Gastrocnemius medialis (tissue), 4 donors: ENCODE measurements at regions not wholly inside any gene's neighbourhood (a gene's known extent, or its start where the extent isn't known, plus 50 kb on each side); places are given as distances from the start of the nearest gene placed in this dataset.

Experiments
- ATAC-seq, 2 donors: fragments of 150-250 bp; one replicate each; pipeline ENCODE4 v1.9.1; 2016
- DNase-seq, 2 donors: peaks; one replicate each; pipeline ENCODE4 v3.0.0-alpha.2; 2019
- H3K27ac ChIP-seq, 4 donors: fragments of 200-600 bp; sonication (generic); 1 replicate in 1 of 4; 2 replicates in 3 of 4; pipeline ENCODE4 v1.5.1; 2016 to 2018; ENCODE audit warnings: mild to moderate bottlenecking in 2 of 4, moderate library complexity in 1 of 4
- H3K27me3 ChIP-seq, 3 donors: fragments of 200-600 bp; sonication (generic) in 2 of 3; 1 replicate in 1 of 3; 2 replicates in 2 of 3; pipeline versions ENCODE4 v1.5.1 to v1.6.0; 2016 to 2019; ENCODE audit warnings: mild to moderate bottlenecking in 1 of 3, moderate library complexity in 1 of 3
- H3K36me3 ChIP-seq, 2 donors: fragments of 200-600 bp; sonication (generic) in 1 of 2; one replicate each; pipeline ENCODE4 v1.5.1; 2017 to 2018
- H3K4me1 ChIP-seq, 2 donors: fragments of 200-600 bp; sonication (generic) in 1 of 2; one replicate each; pipeline ENCODE4 v1.5.1; 2016 to 2017; ENCODE audit warnings: mild to moderate bottlenecking in 2 of 2
- H3K4me3 ChIP-seq, 4 donors: fragments of 200-600 bp; sonication (generic) in 3 of 4; 1 replicate in 1 of 4; 2 replicates in 3 of 4; pipeline ENCODE4 v1.5.1; 2016 to 2019; ENCODE audit warnings: mild to moderate bottlenecking in 2 of 4
- H3K9me3 ChIP-seq, 3 donors: fragments of 200-600 bp; sonication (generic) in 2 of 3; 1 replicate in 1 of 3; 2 replicates in 2 of 3; pipeline ENCODE4 v1.5.1; 2016 to 2019
- CTCF ChIP-seq, 5 experiments: fragments of 450-650 bp in 3 of 5; fragments of 200-600 bp in 2 of 5; sonication (generic) in 2 of 5; IDR thresholded peaks in 4 of 5; conservative IDR thresholded peaks in 1 of 5; 1 replicate in 4 of 5; 2 replicates in 1 of 5; pipeline ENCODE4 v1.5.1; 2016 to 2019; ENCODE audit warnings: antibody characterized with exemption in 5 of 5, mild to moderate bottlenecking in 3 of 5, moderate library complexity in 3 of 5
- POLR2A ChIP-seq, 2 donors: fragments of 450-650 bp; IDR thresholded peaks; one replicate each; pipeline ENCODE4 v1.6.1; 2017; ENCODE audit warnings: antibody characterized with exemption in 2 of 2, mild to moderate bottlenecking in 2 of 2, moderate library complexity in 2 of 2
- in situ Hi-C, 4 donors: fragments of 200-750 bp; cut with MboI; loops; one replicate each; pipeline versions ENCODE4 v1.15.0 to v1.8.0; 2017; ENCODE audit warnings: low sequenced_read_pairs in 4 of 4
- intact Hi-C: fragments of 100-400 bp; cut with DNase I; formaldehyde crosslinking; loops from one replicate; pipeline ENCODE4 v1.15.1; 2023; ENCODE audit warnings: low total_unique reads

- no peaks in the 10 kb centered on the region for H3K9me3 ChIP-seq
- H3K27me3 ChIP-seq, result no peaks in the 10 kb centered on the region
- no peak for TF ChIP-seq CTCF (IDR thresholded peaks at IDR 0.05 in 4 of 5, conservative IDR thresholded peaks at IDR 0.05 in 1 of 5)
- TF ChIP-seq POLR2A (IDR thresholded peaks at IDR 0.05), result no peak
- H3K4me3 ChIP-seq, result no peak overlapping the region
- in situ Hi-C loops, result no loop called here
- H3K36me3 ChIP-seq, result no peaks in the 10 kb centered on the region
- no peak for DNase-seq
- no peak for ATAC-seq
- intact Hi-C loops, result no loop called here
- H3K4me1 ChIP-seq, result no peaks in the 10 kb centered on the region
- no peak overlapping the region for H3K27ac ChIP-seq
These were observed 206.3 kb upstream of the GHR start for GRCh38 chr5:42216904-42217303.

GRCh38 chr5:42217791-42218190 is 205.4 kb upstream of the GHR start:
- no peak overlapping the region for H3K27ac ChIP-seq
- in situ Hi-C loops, result no loop called here
- intact Hi-C loops, result no loop called here
- H3K4me3 ChIP-seq, result no peak overlapping the region
- H3K27me3 ChIP-seq, result no peaks in the 10 kb centered on the region
- TF ChIP-seq POLR2A (IDR thresholded peaks at IDR 0.05) (no peak), CTCF (IDR thresholded peaks at IDR 0.05 in 4 of 5, conservative IDR thresholded peaks at IDR 0.05 in 1 of 5) (no peak)
- no peak for ATAC-seq
- no peak for DNase-seq
- no peaks in the 10 kb centered on the region for H3K36me3 ChIP-seq
- H3K9me3 ChIP-seq, result no peaks in the 10 kb centered on the region
- H3K4me1 ChIP-seq, result no peaks in the 10 kb centered on the region

- in situ Hi-C loops, result no loop called here
- intact Hi-C loops, result no loop called here
- Histone ChIP-seq H3K4me1 (no peaks in the 10 kb centered on the region), H3K27ac (no peak overlapping the region), H3K9me3 (no peaks in the 10 kb centered on the region), H3K36me3 (no peaks in the 10 kb centered on the region), H3K27me3 (no peaks in the 10 kb centered on the region), H3K4me3 (no peak overlapping the region)
- no peak for ATAC-seq
- no peak for TF ChIP-seq POLR2A (IDR thresholded peaks at IDR 0.05)
- DNase-seq, result no peak
These were observed 198.2 kb upstream of the GHR start for GRCh38 chr5:42225009-42225408.

GRCh38 chr5:42228279-42228678 is 195.0 kb upstream of the GHR start:
- Histone ChIP-seq H3K36me3 (no peaks in the 10 kb centered on the region), H3K9me3 (no peaks in the 10 kb centered on the region), H3K4me3 (no peak overlapping the region), H3K4me1 (no peaks in the 10 kb centered on the region), H3K27ac (no peak overlapping the region), H3K27me3 (no peaks in the 10 kb centered on the region)
- TF ChIP-seq POLR2A (IDR thresholded peaks at IDR 0.05) (no peak), CTCF (IDR thresholded peaks at IDR 0.05 in 4 of 5, conservative IDR thresholded peaks at IDR 0.05 in 1 of 5) (no peak)
- ATAC-seq (no peak), DNase-seq (no peak)
- in situ Hi-C loops, result no loop called here
- intact Hi-C loops, result no loop called here

- H3K27ac ChIP-seq, result no peak overlapping the region
- no peaks in the 10 kb centered on the region for H3K9me3 ChIP-seq
- DNase-seq (no peak), ATAC-seq (no peak)
- H3K27me3 ChIP-seq, result no peaks in the 10 kb centered on the region
- H3K36me3 ChIP-seq, result no peaks in the 10 kb centered on the region
- H3K4me3 ChIP-seq, result no peak overlapping the region
- TF ChIP-seq CTCF (IDR thresholded peaks at IDR 0.05 in 4 of 5, conservative IDR thresholded peaks at IDR 0.05 in 1 of 5) (no peak), POLR2A (IDR thresholded peaks at IDR 0.05) (no peak)
- no peaks in the 10 kb centered on the region for H3K4me1 ChIP-seq
- intact Hi-C loops (no loop called here), in situ Hi-C loops (no loop called here)
These were observed 192.4 kb upstream of the GHR start for GRCh38 chr5:42230839-42231238.
